GM12878 (cell line): ENCODE measurements at regions not wholly inside any gene's neighbourhood (a gene's known extent, or its start where the extent isn't known, plus 50 kb on each side); places are given as distances from the start of the nearest gene placed in this dataset.

Source experiments
- ATAC-seq: fragments of 200-7000 bp; cut with Tn5 transposase; 3 replicates; pipeline ENCODE4 v1.9.1; 2020; ENCODE audit warnings: mild to moderate bottlenecking, moderate library complexity
- BruUV-seq: library from RNA; stranded (reverse); fragments of 400-500 nt; replicated peaks from 2 replicates; lab custom pipeline; 2021; lab: Mats Ljungman, UMichigan
- CTCF ChIA-PET: fragments of 300-600 bp; sonication (Branson Sonifier 250); formaldehyde crosslinking; extraction: SDS; loops from one replicate; lab custom pipeline; 2021; ENCODE audit warnings: inconsistent platforms; lab: Yijun Ruan, JAX
- POLR2A ChIA-PET: fragments of 350-600 bp; formaldehyde crosslinking; extraction: SDS; loops from one replicate; lab custom pipeline; 2021; ENCODE audit warnings: inconsistent platforms; lab: Charles Lee
- RAD21 ChIA-PET: fragments of 300-600 bp; sonication (Branson Sonifier 250); formaldehyde crosslinking; loops from one replicate; lab custom pipeline; 2023; ENCODE audit warnings: antibody characterized with exemption; ENCODE audit not compliant: unreplicated experiment; lab: Charles Lee
- SMC1A ChIA-PET: fragments of 300-600 bp; sonication (Branson Sonifier 250); formaldehyde crosslinking; loops from one replicate; lab custom pipeline; 2023; ENCODE audit not compliant: unreplicated experiment, uncharacterized antibody; lab: Charles Lee
- DNase-seq: peaks from one replicate; pipeline ENCODE4 v3.0.0-alpha.2; 2011; ENCODE audit warnings: low read depth, low spot score
- FAIRE-seq: peaks from 3 replicates; lab custom pipeline; 2011; peaks lifted over from hg19 to GRCh38; lab: Jason Lieb, UNC
- H2AFZ ChIP-seq: 2 replicates; pipeline ENCODE4 v1.6.0; 2011; ENCODE audit warnings: low read depth, low read length, control low read depth; ENCODE audit not compliant: control insufficient read depth
- H3K27ac ChIP-seq: 2 replicates; pipeline ENCODE4 v1.5.1; 2011; ENCODE audit warnings: control low read depth; ENCODE audit not compliant: control insufficient read depth, insufficient read depth
- H3K27me3 ChIP-seq, 2 experiments: replicated peaks in 1 of 2; 2 replicates each; pipeline versions ENCODE4 v1.6.0 to v1.6.1; 2011; ENCODE audit warnings: low read length in 1 of 2; ENCODE audit not compliant: control insufficient read depth in 2 of 2, insufficient read depth in 2 of 2
- H3K36me3 ChIP-seq, 2 experiments: 2 replicates each; pipeline ENCODE4 v1.5.1; 2011; ENCODE audit warnings: low read length in 1 of 2; ENCODE audit not compliant: control insufficient read depth in 2 of 2, insufficient read depth in 2 of 2
- H3K4me1 ChIP-seq: 2 replicates; pipeline ENCODE4 v1.6.1; 2011; ENCODE audit warnings: mild to moderate bottlenecking, low read length, moderate library complexity, mixed read lengths; ENCODE audit not compliant: control insufficient read depth, insufficient read depth
- H3K4me2 ChIP-seq: 2 replicates; pipeline ENCODE4 v1.6.0; 2011; ENCODE audit warnings: control low read depth; ENCODE audit not compliant: control insufficient read depth, insufficient read depth
- H3K4me3 ChIP-seq: fragments of 200-600 bp; sonication (generic); 2 replicates; pipeline ENCODE4 v1.5.1; 2016
- H3K79me2 ChIP-seq: 2 replicates; pipeline ENCODE4 v1.6.0; 2011; ENCODE audit warnings: low read length; ENCODE audit not compliant: control insufficient read depth, insufficient read depth
- H3K9ac ChIP-seq: 2 replicates; pipeline ENCODE4 v1.8.0; 2011; ENCODE audit warnings: low read length, control low read depth, mixed read lengths; ENCODE audit not compliant: control insufficient read depth, insufficient read depth
- H3K9me3 ChIP-seq: replicated peaks from 3 replicates; pipeline ENCODE4 v1.5.1; 2011; ENCODE audit warnings: mild to moderate bottlenecking, low read length; ENCODE audit not compliant: control insufficient read depth, insufficient read depth
- H4K20me1 ChIP-seq: 2 replicates; pipeline ENCODE4 v1.6.0; 2011; ENCODE audit not compliant: control insufficient read depth, insufficient read depth
- CEBPB ChIP-seq, 2 experiments: fragments of 150-350 bp in 1 of 2; IDR thresholded peaks; 2 replicates each; pipeline ENCODE4 v1.6.1; 2012 to 2014; ENCODE audit warnings: low read depth in 2 of 2, low read length in 2 of 2, borderline replicate concordance in 1 of 2, inconsistent platforms in 1 of 2
- EP300 ChIP-seq, 2 experiments: fragments of 150-350 bp in 1 of 2; IDR thresholded peaks; 2 replicates each; pipeline ENCODE4 v1.6.1; 2011 to 2012; ENCODE audit warnings: low read depth in 2 of 2, low read length in 2 of 2, borderline replicate concordance in 1 of 2, improper control_type of control experiment in 1 of 2, inconsistent platforms in 1 of 2; ENCODE audit not compliant: control insufficient read depth in 1 of 2
- ESRRA ChIP-seq: IDR thresholded peaks from 2 replicates; pipeline ENCODE4 v1.6.1; 2012; ENCODE audit warnings: mild to moderate bottlenecking, low read length, improper control_type of control experiment
- ETV6 ChIP-seq, 2 experiments: fragments of 450-650 bp in 1 of 2; IDR thresholded peaks in 1 of 2; conservative IDR thresholded peaks in 1 of 2; 2 replicates each; pipeline ENCODE4 v1.6.1; 2014; ENCODE audit warnings: antibody characterized with exemption in 1 of 2, borderline replicate concordance in 1 of 2, low read depth in 1 of 2, mild to moderate bottlenecking in 1 of 2, moderate library complexity in 1 of 2
- EZH2 ChIP-seq: IDR thresholded peaks from 2 replicates; pipeline ENCODE4 v1.6.1; 2012; ENCODE audit warnings: low read depth, mild to moderate bottlenecking, control low read depth, inconsistent platforms, low read length, borderline replicate concordance; ENCODE audit not compliant: control insufficient read depth
- MTA2 ChIP-seq: fragments of 450-650 bp; IDR thresholded peaks from 2 replicates; pipeline ENCODE4 v1.6.1; 2016; ENCODE audit warnings: low read depth, mild to moderate bottlenecking, moderate library complexity
- NBN ChIP-seq: fragments of 450-650 bp; IDR thresholded peaks from 2 replicates; pipeline ENCODE4 v1.6.1; 2016
- NR2C1 ChIP-seq: fragments of 450-650 bp; IDR thresholded peaks from 2 replicates; pipeline ENCODE4 v1.6.1; 2017; ENCODE audit warnings: antibody characterized with exemption, mild to moderate bottlenecking, moderate library complexity
- POLR2AphosphoS2 ChIP-seq: IDR thresholded peaks from 2 replicates; pipeline ENCODE4 v1.6.1; 2011; ENCODE audit warnings: low read depth, mild to moderate bottlenecking, low read length, improper control_type of control experiment, moderate library complexity
- SIX5 ChIP-seq: IDR thresholded peaks from 2 replicates; pipeline ENCODE4 v1.6.1; 2011; ENCODE audit warnings: mild to moderate bottlenecking, low read depth, low read length, moderate library complexity; ENCODE audit not compliant: severe bottlenecking
- STAT1 ChIP-seq: fragments of 450-650 bp; conservative IDR thresholded peaks from 2 replicates; pipeline ENCODE4 v1.6.1; 2014; ENCODE audit warnings: antibody characterized with exemption, mild to moderate bottlenecking
- ZNF217 ChIP-seq: fragments of 450-650 bp; IDR thresholded peaks from 2 replicates; pipeline ENCODE4 v1.6.1; 2017; ENCODE audit warnings: antibody characterized with exemption, mild to moderate bottlenecking
- ZNF622 ChIP-seq: fragments of 450-650 bp; IDR thresholded peaks from 2 replicates; pipeline ENCODE4 v1.6.1; 2017; ENCODE audit warnings: mild to moderate bottlenecking, inconsistent platforms
- WGBS: methylation state at CpG from one replicate; pipeline ENCODE4 v1.1.6; 2016; ENCODE audit warnings: low lambda C conversion rate; ENCODE audit not compliant: insufficient replicate concordance, insufficient coverage; ENCODE audit errors: missing lambda C conversion rate; 5-methylcytosine and 5-hydroxymethylcytosine counted together
- in situ Hi-C: fragments of 300-500 bp; cut with MboI; formaldehyde crosslinking; loops from 9 replicates; pipeline ENCODE4 v1.14.3; 2018; ENCODE audit warnings: mixed read lengths
- intact Hi-C: fragments of 100-400 bp; cut with micrococcal nuclease; formaldehyde crosslinking; loops from one replicate; pipeline ENCODE4 v1.14.2; 2022; ENCODE audit not compliant: unreplicated experiment
- TF ChIP-seq, protein P1 (sequence below): fragments of 450-650 bp; IDR thresholded peaks from 2 replicates; pipeline ENCODE4 v1.6.1; 2018; ENCODE audit warnings: mild to moderate bottlenecking, low read depth, moderate library complexity; ENCODE audit not compliant: partially characterized antibody
- TF ChIP-seq, protein P2 (sequence below): IDR thresholded peaks from 2 replicates; pipeline ENCODE4 v1.6.1; 2011; ENCODE audit warnings: low read depth, mild to moderate bottlenecking, low read length, moderate library complexity, borderline replicate concordance; ENCODE audit errors: extremely low read depth

DNA sequence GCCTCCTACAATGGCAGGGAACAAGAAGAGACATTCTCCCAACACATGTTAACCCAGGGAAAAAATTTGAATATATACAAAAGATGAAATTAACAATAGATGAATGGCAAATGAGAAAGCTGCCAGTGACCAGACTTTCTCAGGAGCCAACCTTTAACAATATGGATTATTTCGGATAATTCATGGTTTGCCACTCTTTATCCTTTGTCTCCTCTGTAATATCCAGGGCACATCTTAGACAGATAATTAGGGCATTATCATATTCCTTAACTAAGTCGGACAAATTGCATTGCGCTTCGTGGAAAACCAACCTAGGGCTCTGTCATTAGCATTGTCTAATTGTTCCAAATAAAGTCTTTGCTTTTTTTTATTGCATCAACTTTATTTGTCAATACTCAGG lies 97.3 kb downstream of the CDCA7 start:
- intact Hi-C loops, result no loop called here
- POLR2A ChIA-PET, result no interaction called here
- H3K9me3 ChIP-seq, result no peaks in the 10 kb centered on the region; the same call in 2 of the 3 replicates

DNA sequence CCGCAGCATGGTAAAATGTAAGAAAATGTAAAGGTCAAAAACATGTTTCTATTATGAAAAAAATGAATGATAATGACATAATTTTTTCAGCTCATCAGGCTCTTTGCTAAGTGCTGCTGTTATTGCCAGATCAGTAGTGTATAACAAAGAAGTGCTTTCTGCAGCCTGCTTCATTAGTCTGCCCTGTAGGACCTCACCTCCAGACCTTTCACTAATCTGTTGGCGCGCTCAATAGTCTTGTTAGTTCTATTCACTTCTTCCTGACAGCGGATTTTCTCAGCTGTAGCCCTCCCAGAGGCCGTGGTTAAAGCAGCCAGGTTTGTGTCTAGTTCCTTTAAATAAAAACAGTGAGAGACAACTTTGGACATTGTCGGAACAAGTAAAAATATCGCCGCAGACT lies 97.7 kb downstream of the CDCA7 start:
- ATAC-seq (no peak), FAIRE-seq (no peak), DNase-seq (no peak)
- H3K27me3 ChIP-seq, result no peaks in the 10 kb centered on the region
- 71% methylated on average over 8 of the region's 8 CpGs for WGBS
- no peaks in the 10 kb centered on the region for H3K4me1 ChIP-seq
- H3K79me2 ChIP-seq, result no peaks in the 10 kb centered on the region
- SMC1A ChIA-PET, result interaction anchor here (1.2 kb wide), 1 partner anchor 52 kb away, joined by 3 read pairs; no protein-coding TSS in a partner anchor
- intact Hi-C loops (no loop called here), in situ Hi-C loops (no loop called here)
- RAD21 ChIA-PET, result no interaction called here
- H4K20me1 ChIP-seq, result no peaks in the 10 kb centered on the region
- H3K27ac ChIP-seq, result no peak overlapping the region
- H3K4me2 ChIP-seq, result no peak overlapping the region
- BruUV-seq, result no TSS peak
- POLR2A ChIA-PET, result interaction anchor here (0.5 kb wide), 1 partner anchor 63 kb away, joined by 3 read pairs; no protein-coding TSS in a partner anchor
- H3K9me3 ChIP-seq, result no peaks in the 10 kb centered on the region; the same call in 2 of the 3 replicates
- no peak overlapping the region for H3K9ac ChIP-seq
- no peak overlapping the region for H2AFZ ChIP-seq
- H3K4me3 ChIP-seq, result no peak overlapping the region
- CTCF ChIA-PET, result interaction anchor here (0.6 to 0.9 kb wide), 2 partner anchors 254 to 424 kb away, joined by 3 read pairs; no protein-coding TSS in a partner anchor
- H3K36me3 ChIP-seq, result no peaks in the 10 kb centered on the region
- TF ChIP-seq MTA2, result no peak
- no peak for TF ChIP-seq ZNF217
- no peak for TF ChIP-seq NBN
- TF ChIP-seq ETV6 (conservative IDR thresholded peaks at IDR 0.05 in 1 of 2, IDR thresholded peaks at IDR 0.05 in 1 of 2; ENCODE audit: borderline replicate concordance in 1 of 2, low read depth in 1 of 2), result no peak
- no peak for TF ChIP-seq EZH2
- TF ChIP-seq, protein P1, sequence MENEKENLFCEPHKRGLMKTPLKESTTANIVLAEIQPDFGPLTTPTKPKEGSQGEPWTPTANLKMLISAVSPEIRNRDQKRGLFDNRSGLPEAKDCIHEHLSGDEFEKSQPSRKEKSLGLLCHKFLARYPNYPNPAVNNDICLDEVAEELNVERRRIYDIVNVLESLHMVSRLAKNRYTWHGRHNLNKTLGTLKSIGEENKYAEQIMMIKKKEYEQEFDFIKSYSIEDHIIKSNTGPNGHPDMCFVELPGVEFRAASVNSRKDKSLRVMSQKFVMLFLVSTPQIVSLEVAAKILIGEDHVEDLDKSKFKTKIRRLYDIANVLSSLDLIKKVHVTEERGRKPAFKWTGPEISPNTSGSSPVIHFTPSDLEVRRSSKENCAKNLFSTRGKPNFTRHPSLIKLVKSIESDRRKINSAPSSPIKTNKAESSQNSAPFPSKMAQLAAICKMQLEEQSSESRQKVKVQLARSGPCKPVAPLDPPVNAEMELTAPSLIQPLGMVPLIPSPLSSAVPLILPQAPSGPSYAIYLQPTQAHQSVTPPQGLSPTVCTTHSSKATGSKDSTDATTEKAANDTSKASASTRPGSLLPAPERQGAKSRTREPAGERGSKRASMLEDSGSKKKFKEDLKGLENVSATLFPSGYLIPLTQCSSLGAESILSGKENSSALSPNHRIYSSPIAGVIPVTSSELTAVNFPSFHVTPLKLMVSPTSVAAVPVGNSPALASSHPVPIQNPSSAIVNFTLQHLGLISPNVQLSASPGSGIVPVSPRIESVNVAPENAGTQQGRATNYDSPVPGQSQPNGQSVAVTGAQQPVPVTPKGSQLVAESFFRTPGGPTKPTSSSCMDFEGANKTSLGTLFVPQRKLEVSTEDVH, result no peak

More for the DNA sequence above, 97.3 kb downstream of the CDCA7 start:
- no peaks in the 10 kb centered on the region for H4K20me1 ChIP-seq
- H3K9ac ChIP-seq, result no peak overlapping the region
- H3K4me2 ChIP-seq, result no peak overlapping the region
- RAD21 ChIA-PET, result no interaction called here
- no peaks in the 10 kb centered on the region for H3K36me3 ChIP-seq
- SMC1A ChIA-PET, result interaction anchor here (1.2 kb wide), 1 partner anchor 51 kb away, joined by 3 read pairs; no protein-coding TSS in a partner anchor
- H3K27ac ChIP-seq, result no peak overlapping the region
- H3K27me3 ChIP-seq, result no peaks in the 10 kb centered on the region
- no TSS peak for BruUV-seq
- no peaks in the 10 kb centered on the region for H3K4me1 ChIP-seq
- FAIRE-seq, result no peak
- TF ChIP-seq ZNF622 (no peak), CEBPB (IDR thresholded peaks at IDR 0.05; ENCODE audit: borderline replicate concordance in 1 of 2, low read depth in 2 of 2, low read length in 2 of 2) (no peak), POLR2AphosphoS2 (no peak), NR2C1 (no peak), ESRRA (no peak), STAT1 (no peak), SIX5 (no peak), EP300 (IDR thresholded peaks at IDR 0.05; ENCODE audit: borderline replicate concordance in 1 of 2, control insufficient read depth in 1 of 2, low read depth in 2 of 2, low read length in 2 of 2) (no peak), MTA2 (no peak)
- TF ChIP-seq, protein P2, sequence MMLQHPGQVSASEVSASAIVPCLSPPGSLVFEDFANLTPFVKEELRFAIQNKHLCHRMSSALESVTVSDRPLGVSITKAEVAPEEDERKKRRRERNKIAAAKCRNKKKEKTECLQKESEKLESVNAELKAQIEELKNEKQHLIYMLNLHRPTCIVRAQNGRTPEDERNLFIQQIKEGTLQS, result no peak
- TF ChIP-seq, all 136 proteins: peak for 0
- CTCF ChIA-PET, result interaction anchor here (0.9 kb wide), 1 partner anchor 424 kb away, joined by 3 read pairs; no protein-coding TSS in a partner anchor
- in situ Hi-C loops, result no loop called here
- Histone ChIP-seq H3K4me3 (no peak overlapping the region), H2AFZ (no peak overlapping the region), H3K79me2 (no peaks in the 10 kb centered on the region)
- ATAC-seq (no peak), DNase-seq (no peak)
- WGBS, result 60% methylated on average over 4 of the region's 4 CpGs
